ENCODE measurements at regions not wholly inside any gene's neighbourhood (a gene's known extent, or its start where the extent isn't known, plus 50 kb on each side); places are given as distances from the start of the nearest gene placed in this dataset.

DNA sequence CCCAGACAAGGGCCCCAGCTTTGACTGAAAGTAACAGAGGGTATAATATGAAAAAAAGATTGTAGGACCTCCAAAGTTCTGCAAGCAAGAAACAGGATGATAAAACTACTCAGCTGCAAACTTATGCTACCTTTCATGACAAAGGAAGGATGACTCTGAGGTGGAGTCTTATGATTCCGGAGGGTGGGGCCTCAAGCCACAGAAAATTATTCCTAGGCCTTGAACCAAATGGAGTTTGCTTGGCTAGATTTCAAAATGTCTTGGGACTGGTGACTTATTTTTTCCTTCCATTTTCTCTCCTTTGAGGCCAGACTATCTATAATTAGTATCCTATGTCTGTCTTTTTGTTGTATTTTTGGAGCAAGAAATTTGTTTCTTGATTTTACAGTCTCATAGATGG, 336.4 kb downstream of the LRIG3 start:
- TF ChIP-seq, protein P1, sequence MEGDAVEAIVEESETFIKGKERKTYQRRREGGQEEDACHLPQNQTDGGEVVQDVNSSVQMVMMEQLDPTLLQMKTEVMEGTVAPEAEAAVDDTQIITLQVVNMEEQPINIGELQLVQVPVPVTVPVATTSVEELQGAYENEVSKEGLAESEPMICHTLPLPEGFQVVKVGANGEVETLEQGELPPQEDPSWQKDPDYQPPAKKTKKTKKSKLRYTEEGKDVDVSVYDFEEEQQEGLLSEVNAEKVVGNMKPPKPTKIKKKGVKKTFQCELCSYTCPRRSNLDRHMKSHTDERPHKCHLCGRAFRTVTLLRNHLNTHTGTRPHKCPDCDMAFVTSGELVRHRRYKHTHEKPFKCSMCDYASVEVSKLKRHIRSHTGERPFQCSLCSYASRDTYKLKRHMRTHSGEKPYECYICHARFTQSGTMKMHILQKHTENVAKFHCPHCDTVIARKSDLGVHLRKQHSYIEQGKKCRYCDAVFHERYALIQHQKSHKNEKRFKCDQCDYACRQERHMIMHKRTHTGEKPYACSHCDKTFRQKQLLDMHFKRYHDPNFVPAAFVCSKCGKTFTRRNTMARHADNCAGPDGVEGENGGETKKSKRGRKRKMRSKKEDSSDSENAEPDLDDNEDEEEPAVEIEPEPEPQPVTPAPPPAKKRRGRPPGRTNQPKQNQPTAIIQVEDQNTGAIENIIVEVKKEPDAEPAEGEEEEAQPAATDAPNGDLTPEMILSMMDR (IDR thresholded peaks at IDR 0.05 in 2 of 3, conservative IDR thresholded peaks at IDR 0.05 in 1 of 3; ENCODE audit: borderline replicate concordance in 1 of 3, insufficient read depth in 1 of 3, low read depth in 2 of 3, low read length in 2 of 3) = no peak
- no peak for TF ChIP-seq ELF1 (IDR thresholded peaks at IDR 0.05; ENCODE audit: borderline replicate concordance, low read depth)
- no peak for TF ChIP-seq EZH2 (IDR thresholded peaks at IDR 0.05)
- TF ChIP-seq TCF7L2 (IDR thresholded peaks at IDR 0.05; ENCODE audit: borderline replicate concordance, extremely low read depth, insufficient read depth, insufficient read length) = no peak
- TF ChIP-seq CEBPB (IDR thresholded peaks at IDR 0.05; ENCODE audit: low read depth) = no peak
- no peak for TF ChIP-seq POLR2AphosphoS5 (IDR thresholded peaks at IDR 0.05; ENCODE audit: low read depth, low read length)
- TF ChIP-seq RAD21 (IDR thresholded peaks at IDR 0.05; ENCODE audit: low read depth) = no peak
- no peak for TF ChIP-seq CBX3 (IDR thresholded peaks at IDR 0.05; ENCODE audit: low read depth)
- TF ChIP-seq POLR2A (IDR thresholded peaks at IDR 0.05; ENCODE audit: borderline replicate concordance, extremely low read depth, insufficient read depth, insufficient read length) = no peak
- TF ChIP-seq EZH2phosphoT487 (IDR thresholded peaks at IDR 0.05; ENCODE audit: borderline replicate concordance) = no peak
